ENCODE measurements at regions not wholly inside any gene's neighbourhood (a gene's known extent, or its start where the extent isn't known, plus 50 kb on each side); places are given as distances from the start of the nearest gene placed in this dataset.
"Not testable (repeated sequence)": the region's sequence is repeated elsewhere in the genome, so short reads cannot be mapped to it uniquely, and the experiment has no call there.

- no peaks in the 10 kb centered on the region for H3K36me3 ChIP-seq
- TF ChIP-seq EP300 (IDR thresholded peaks at IDR 0.05) (no peak), POLR2A (IDR thresholded peaks at IDR 0.05) (no peak)
- TF ChIP-seq, protein P1, sequence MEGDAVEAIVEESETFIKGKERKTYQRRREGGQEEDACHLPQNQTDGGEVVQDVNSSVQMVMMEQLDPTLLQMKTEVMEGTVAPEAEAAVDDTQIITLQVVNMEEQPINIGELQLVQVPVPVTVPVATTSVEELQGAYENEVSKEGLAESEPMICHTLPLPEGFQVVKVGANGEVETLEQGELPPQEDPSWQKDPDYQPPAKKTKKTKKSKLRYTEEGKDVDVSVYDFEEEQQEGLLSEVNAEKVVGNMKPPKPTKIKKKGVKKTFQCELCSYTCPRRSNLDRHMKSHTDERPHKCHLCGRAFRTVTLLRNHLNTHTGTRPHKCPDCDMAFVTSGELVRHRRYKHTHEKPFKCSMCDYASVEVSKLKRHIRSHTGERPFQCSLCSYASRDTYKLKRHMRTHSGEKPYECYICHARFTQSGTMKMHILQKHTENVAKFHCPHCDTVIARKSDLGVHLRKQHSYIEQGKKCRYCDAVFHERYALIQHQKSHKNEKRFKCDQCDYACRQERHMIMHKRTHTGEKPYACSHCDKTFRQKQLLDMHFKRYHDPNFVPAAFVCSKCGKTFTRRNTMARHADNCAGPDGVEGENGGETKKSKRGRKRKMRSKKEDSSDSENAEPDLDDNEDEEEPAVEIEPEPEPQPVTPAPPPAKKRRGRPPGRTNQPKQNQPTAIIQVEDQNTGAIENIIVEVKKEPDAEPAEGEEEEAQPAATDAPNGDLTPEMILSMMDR (IDR thresholded peaks at IDR 0.05), result no peak
- H3K4me1 ChIP-seq (ENCODE audit: insufficient read depth), result no peaks in the 10 kb centered on the region
- no peak overlapping the region for H3K4me3 ChIP-seq
- no peak overlapping the region for H3K27ac ChIP-seq
- H3K9me3 ChIP-seq, result no peaks in the 10 kb centered on the region
- WGBS, 3 donors, result 58 to 69% (median 60%) methylated on average over 5 of the region's 5 CpGs
- DNase-seq, result no peak
- no peaks in the 10 kb centered on the region for H3K27me3 ChIP-seq
- intact Hi-C loops (cut with DNase I), result no loop called here
Observed at GRCh38 chrX:121407627-121408026, 360.2 kb downstream of the GLUD2 start.

DNA sequence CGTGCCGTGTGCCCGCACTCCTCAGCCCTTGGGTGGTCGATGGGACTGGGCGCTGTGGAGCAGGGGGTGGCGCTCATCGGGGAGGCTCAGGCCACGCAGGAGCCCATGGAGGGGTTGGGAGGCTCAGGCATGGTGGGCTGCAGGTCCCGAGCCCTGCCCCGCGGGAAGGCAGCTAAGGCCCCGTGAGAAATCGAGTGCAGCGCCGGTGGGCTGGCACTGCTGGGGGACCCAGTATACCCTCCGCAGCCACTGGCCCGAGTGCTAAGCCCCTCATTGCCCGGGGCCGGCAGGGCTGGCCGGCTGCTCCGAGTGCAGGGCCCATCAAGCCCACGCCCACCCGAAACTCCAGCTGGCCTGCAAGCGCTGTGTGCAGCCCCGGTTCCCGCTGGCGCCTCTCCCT is 384.1 kb downstream of the GLUD2 start:
- intact Hi-C loops (cut with DNase I); H3K36me3 ChIP-seq; H3K4me3 ChIP-seq; H3K27ac ChIP-seq; DNase-seq; H3K4me1 ChIP-seq (ENCODE audit: insufficient read depth); H3K9me3 ChIP-seq; H3K27me3 ChIP-seq: not testable (repeated sequence)
- WGBS, 3 donors, result 91 to 93% (median 93%) methylated on average over 25 to 27 of the region's 27 CpGs

DNA sequence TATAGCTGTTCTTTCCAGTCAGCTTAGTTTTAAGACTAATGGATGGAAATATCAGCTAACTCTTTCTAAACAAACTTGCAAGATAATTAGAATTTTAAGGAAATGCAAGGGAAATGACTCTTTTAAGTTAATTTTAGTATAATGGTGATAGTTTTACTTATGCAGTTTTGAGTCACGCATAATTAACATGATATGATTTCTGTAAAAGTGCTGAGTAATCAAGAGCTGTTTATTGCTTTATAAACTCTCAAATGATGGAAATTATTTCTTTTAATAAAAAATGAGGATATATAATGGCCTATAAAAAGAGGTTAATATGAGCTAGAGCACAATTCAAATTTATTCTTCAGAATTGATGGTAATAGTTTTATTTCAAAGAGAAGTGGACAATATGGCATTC is 385.9 kb downstream of the GLUD2 start:
- WGBS, 3 donors, result 84 to 95% (median 89%) methylated on average over 1 of the region's 1 CpG
- no peaks in the 10 kb centered on the region for H3K9me3 ChIP-seq
- H3K27ac ChIP-seq, result no peak overlapping the region
- intact Hi-C loops (cut with DNase I), result no loop called here
- no peak for TF ChIP-seq POLR2A (IDR thresholded peaks at IDR 0.05)
- H3K36me3 ChIP-seq, result no peaks in the 10 kb centered on the region
- H3K27me3 ChIP-seq, result no peaks in the 10 kb centered on the region
- no peak for DNase-seq
- H3K4me1 ChIP-seq (ENCODE audit: insufficient read depth), result no peaks in the 10 kb centered on the region
- no peak overlapping the region for H3K4me3 ChIP-seq

DNA sequence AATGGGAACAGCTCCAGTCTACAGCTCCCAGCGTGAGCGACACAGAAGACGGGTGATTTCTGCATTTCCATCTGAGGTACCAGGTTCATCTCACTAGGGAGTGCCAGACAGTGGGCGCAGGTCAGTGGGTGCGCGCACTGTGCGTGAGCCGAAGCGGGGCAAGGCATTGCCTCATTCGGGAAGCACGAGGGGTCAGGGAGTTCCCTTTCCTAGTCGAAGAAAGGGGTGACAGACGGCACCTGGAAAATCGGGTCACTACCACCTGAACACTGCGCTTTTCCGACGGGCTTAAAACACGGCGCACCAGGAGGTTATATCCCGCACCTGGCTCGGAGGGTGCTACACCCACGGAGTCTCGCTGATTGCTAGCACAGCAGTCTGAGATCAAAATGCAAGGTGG is 390.3 kb downstream of the GLUD2 start:
- H3K27ac ChIP-seq; H3K27me3 ChIP-seq; H3K4me1 ChIP-seq (ENCODE audit: insufficient read depth); DNase-seq; H3K9me3 ChIP-seq; H3K4me3 ChIP-seq; intact Hi-C loops (cut with DNase I); H3K36me3 ChIP-seq: not testable (repeated sequence)
- WGBS, 3 donors, result 93 to 96% (median 95%) methylated on average over 23 of the region's 23 CpGs

DNA sequence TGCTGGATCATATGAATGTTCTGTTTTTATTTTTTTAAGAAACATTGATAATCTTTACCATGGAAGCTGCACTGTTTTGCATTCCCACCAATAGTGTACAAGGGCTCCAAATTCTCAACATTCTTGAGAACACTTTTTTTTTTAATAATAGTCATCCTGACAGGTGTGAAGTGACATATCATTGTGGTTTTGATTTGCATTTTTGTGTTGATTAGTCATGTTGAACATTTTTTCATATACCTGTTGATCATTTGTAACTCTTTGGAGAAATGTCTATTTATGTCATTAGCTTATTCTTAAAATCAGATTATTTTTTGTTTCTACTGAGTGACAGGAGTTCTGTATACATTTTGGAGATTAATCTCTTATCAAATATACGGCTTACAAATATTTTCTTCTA is 408.5 kb downstream of the GLUD2 start:
- no peak for DNase-seq
- no peaks in the 10 kb centered on the region for H3K4me1 ChIP-seq (ENCODE audit: insufficient read depth)
- no peaks in the 10 kb centered on the region for H3K36me3 ChIP-seq
- TF ChIP-seq, protein P1 (IDR thresholded peaks at IDR 0.05), result no peak
- TF ChIP-seq EP300 (IDR thresholded peaks at IDR 0.05), result no peak
- no peak for TF ChIP-seq POLR2A (IDR thresholded peaks at IDR 0.05)
- WGBS, 3 donors, result 35 to 50% (median 38%) methylated on average over 1 of the region's 1 CpG
- intact Hi-C loops (cut with DNase I), result no loop called here
- no peaks in the 10 kb centered on the region for H3K9me3 ChIP-seq
- no peak overlapping the region for H3K27ac ChIP-seq
- no peak overlapping the region for H3K4me3 ChIP-seq
- no peaks in the 10 kb centered on the region for H3K27me3 ChIP-seq

DNA sequence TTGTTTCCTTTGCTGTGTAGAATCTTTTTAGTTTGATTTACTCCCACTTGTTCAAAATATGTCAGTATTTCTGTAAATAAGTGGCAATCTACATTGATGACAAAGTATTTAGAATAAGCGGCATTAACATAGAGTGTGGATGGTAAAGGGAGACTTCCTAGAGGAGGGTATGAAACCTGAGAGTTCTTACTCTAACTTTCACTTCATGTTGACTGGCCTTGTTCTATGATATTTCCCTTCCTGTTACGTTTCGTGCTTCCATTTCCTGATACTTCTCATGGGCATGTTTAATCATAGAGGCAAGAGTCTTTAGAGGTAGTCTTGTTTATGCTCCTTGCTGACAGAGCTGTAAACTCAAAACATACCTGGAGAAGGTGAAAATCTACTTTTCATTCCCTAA is 408.9 kb downstream of the GLUD2 start:
- no peak overlapping the region for H3K27ac ChIP-seq
- 34 to 50% (median 40%) methylated on average over 3 of the region's 3 CpGs for WGBS, 3 donors
- no peak for DNase-seq
- H3K36me3 ChIP-seq, result no peaks in the 10 kb centered on the region
- intact Hi-C loops (cut with DNase I), result no loop called here
- H3K4me3 ChIP-seq, result no peak overlapping the region
- no peaks in the 10 kb centered on the region for H3K27me3 ChIP-seq
- H3K4me1 ChIP-seq (ENCODE audit: insufficient read depth), result no peaks in the 10 kb centered on the region
- no peaks in the 10 kb centered on the region for H3K9me3 ChIP-seq
- TF ChIP-seq EP300 (IDR thresholded peaks at IDR 0.05) (no peak), POLR2A (IDR thresholded peaks at IDR 0.05) (no peak)
- TF ChIP-seq, protein P1 (IDR thresholded peaks at IDR 0.05), result no peak

Data from ovary (tissue), 7 donors.